Ishikawa (cell line): ENCODE measurements at regions not wholly inside any gene's neighbourhood (a gene's known extent, or its start where the extent isn't known, plus 50 kb on each side); places are given as distances from the start of the nearest gene placed in this dataset.

Experiments used
- CEBPB ChIP-seq: IDR thresholded peaks from 2 replicates; pipeline ENCODE4 v1.6.1; 2012
- CREB1 ChIP-seq: IDR thresholded peaks from 2 replicates; pipeline ENCODE4 v1.6.1; 2012; ENCODE audit warnings: low read depth
- EGR1 ChIP-seq: IDR thresholded peaks from 2 replicates; pipeline ENCODE4 v1.6.1; 2012
- EP300 ChIP-seq: IDR thresholded peaks from 2 replicates; pipeline ENCODE4 v1.6.1; 2012; ENCODE audit warnings: borderline replicate concordance
- FOXM1 ChIP-seq: IDR thresholded peaks from 2 replicates; pipeline ENCODE4 v1.6.1; 2012; ENCODE audit warnings: low read depth, borderline replicate concordance
- NFIC ChIP-seq: IDR thresholded peaks from 2 replicates; pipeline ENCODE4 v1.6.1; 2012
- RAD21 ChIP-seq: IDR thresholded peaks from 2 replicates; pipeline ENCODE4 v1.6.1; 2012; ENCODE audit warnings: low read depth
- TAF1 ChIP-seq: IDR thresholded peaks from 2 replicates; pipeline ENCODE4 v1.6.1; 2012; ENCODE audit warnings: low read depth, mild to moderate bottlenecking
- TCF12 ChIP-seq: IDR thresholded peaks from 2 replicates; pipeline ENCODE4 v1.6.1; 2012; ENCODE audit warnings: low read depth
- TEAD4 ChIP-seq: IDR thresholded peaks from 2 replicates; pipeline ENCODE4 v1.6.1; 2012
- YY1 ChIP-seq: IDR thresholded peaks from 2 replicates; pipeline ENCODE4 v1.6.1; 2012; ENCODE audit warnings: low read depth
- ZBTB7A ChIP-seq: IDR thresholded peaks from 2 replicates; pipeline ENCODE4 v1.6.1; 2012; ENCODE audit warnings: low read depth
- TF ChIP-seq, protein P1 (sequence below): IDR thresholded peaks from 2 replicates; pipeline ENCODE4 v1.6.1; 2012
- TF ChIP-seq, protein P2 (sequence below): IDR thresholded peaks from 2 replicates; pipeline ENCODE4 v1.6.1; 2012; ENCODE audit warnings: low read depth, mild to moderate bottlenecking
- TF ChIP-seq, protein P3 (sequence below): IDR thresholded peaks from 2 replicates; pipeline ENCODE4 v1.6.1; 2012

DNA sequence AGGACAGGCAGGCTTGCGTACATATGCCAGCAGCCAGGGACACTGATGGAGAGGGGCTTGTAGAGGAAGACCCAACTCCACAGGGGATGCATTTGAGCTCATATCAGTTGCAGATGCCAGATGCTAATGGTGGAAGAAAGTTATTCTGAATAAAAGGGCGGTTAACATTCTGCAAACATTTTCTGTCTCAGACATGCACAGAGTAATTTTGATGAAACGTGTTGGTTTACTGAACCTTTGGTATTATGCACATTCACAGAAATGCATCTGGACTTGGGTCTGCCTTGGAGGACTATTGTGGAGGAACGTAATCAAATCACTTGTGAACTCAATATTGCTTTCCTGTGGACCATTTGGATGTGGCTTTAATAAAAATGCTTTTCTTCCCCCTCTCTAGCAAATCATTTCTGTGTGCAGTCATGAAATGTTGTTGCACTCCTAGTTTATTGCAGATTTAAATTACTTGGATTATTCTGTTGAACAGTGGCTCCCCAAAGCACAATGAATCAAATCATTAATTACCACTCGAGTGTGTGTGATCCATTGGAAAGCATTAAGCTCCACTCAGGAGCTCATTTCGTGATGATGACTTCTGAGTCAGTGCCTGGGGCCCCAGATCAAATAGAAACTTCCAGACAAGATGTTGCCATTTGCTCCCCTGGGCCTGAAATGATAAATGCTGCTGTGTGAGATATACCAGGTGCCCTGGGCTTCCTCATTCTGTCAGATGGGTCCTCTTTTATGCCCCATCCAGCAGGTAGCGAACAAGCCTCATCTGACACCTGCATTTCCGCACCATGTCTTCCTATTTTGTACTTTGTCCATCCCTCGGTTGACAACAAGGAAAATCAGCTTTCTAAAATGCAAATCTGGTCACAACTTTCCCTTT is 697.0 kb upstream of the HS6ST1 start:
- TF ChIP-seq, protein P1, sequence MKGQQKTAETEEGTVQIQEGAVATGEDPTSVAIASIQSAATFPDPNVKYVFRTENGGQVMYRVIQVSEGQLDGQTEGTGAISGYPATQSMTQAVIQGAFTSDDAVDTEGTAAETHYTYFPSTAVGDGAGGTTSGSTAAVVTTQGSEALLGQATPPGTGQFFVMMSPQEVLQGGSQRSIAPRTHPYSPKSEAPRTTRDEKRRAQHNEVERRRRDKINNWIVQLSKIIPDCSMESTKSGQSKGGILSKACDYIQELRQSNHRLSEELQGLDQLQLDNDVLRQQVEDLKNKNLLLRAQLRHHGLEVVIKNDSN: no peak
- TF ChIP-seq EP300 (no peak), NFIC (no peak), FOXM1 (no peak), CREB1 (no peak), TCF12 (no peak), YY1 (no peak), EGR1 (no peak), ZBTB7A (no peak), CEBPB (no peak), TEAD4 (no peak), RAD21 (no peak), TAF1 (no peak)
- TF ChIP-seq, protein P2, sequence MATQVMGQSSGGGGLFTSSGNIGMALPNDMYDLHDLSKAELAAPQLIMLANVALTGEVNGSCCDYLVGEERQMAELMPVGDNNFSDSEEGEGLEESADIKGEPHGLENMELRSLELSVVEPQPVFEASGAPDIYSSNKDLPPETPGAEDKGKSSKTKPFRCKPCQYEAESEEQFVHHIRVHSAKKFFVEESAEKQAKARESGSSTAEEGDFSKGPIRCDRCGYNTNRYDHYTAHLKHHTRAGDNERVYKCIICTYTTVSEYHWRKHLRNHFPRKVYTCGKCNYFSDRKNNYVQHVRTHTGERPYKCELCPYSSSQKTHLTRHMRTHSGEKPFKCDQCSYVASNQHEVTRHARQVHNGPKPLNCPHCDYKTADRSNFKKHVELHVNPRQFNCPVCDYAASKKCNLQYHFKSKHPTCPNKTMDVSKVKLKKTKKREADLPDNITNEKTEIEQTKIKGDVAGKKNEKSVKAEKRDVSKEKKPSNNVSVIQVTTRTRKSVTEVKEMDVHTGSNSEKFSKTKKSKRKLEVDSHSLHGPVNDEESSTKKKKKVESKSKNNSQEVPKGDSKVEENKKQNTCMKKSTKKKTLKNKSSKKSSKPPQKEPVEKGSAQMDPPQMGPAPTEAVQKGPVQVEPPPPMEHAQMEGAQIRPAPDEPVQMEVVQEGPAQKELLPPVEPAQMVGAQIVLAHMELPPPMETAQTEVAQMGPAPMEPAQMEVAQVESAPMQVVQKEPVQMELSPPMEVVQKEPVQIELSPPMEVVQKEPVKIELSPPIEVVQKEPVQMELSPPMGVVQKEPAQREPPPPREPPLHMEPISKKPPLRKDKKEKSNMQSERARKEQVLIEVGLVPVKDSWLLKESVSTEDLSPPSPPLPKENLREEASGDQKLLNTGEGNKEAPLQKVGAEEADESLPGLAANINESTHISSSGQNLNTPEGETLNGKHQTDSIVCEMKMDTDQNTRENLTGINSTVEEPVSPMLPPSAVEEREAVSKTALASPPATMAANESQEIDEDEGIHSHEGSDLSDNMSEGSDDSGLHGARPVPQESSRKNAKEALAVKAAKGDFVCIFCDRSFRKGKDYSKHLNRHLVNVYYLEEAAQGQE: no peak
- TF ChIP-seq, protein P3, sequence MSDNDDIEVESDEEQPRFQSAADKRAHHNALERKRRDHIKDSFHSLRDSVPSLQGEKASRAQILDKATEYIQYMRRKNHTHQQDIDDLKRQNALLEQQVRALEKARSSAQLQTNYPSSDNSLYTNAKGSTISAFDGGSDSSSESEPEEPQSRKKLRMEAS: no peak

DNA sequence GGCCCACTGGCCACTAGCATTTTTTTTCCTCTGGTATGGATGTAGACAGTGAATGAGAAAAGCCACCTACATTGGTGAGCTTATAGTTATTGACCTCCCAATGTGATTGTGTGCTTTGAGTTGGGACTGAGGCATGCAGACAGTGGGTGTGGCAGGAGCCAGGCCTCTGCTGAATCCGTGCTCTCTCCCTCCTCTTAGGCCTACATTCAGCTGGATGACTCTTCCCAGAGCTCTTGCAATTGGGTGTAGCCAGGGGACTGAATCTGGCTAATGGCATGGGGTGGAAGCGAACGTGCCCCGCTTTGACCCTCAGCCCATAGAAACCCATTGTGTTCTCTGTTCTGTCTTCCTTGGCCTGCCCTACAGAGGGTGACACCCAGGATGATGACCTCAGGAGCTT is 698.3 kb upstream of the HS6ST1 start:
- no peak for TF ChIP-seq CEBPB
- TF ChIP-seq TEAD4: no peak
- no peak for TF ChIP-seq ZBTB7A
- no peak for TF ChIP-seq EGR1
- TF ChIP-seq EP300: no peak
- TF ChIP-seq, protein P3: no peak
- TF ChIP-seq FOXM1: no peak
- TF ChIP-seq NFIC: no peak
- TF ChIP-seq TAF1: no peak
- TF ChIP-seq, protein P2: no peak
- TF ChIP-seq CREB1: no peak
- no peak for TF ChIP-seq RAD21
- no peak for TF ChIP-seq YY1
- TF ChIP-seq TCF12: no peak

DNA sequence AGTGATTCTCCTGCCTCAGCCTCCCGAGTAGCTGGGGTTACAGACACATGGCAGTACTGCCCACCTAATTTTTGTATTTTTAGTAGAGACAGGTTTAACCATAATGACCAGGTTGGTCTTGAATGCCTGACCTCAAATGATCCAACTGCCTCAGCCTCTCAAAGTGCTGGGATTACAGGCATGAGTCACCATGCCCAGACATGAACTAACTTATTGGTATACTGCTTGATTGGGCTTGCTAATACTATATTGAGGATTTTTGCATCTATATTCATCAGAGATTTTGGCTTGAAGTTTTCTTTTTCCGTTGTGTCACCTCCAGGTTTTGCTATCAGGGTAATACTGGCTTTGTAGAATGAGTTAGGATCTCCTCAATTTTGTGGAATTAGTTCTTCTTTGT is 706.1 kb upstream of the HS6ST1 start:
- TF ChIP-seq YY1 (no peak), CEBPB (no peak), ZBTB7A (no peak), TAF1 (no peak), CREB1 (no peak), TEAD4 (no peak), TCF12 (no peak), EP300 (no peak), FOXM1 (no peak), RAD21 (no peak)
- TF ChIP-seq, protein P1: no peak
- TF ChIP-seq, protein P3: no peak
- TF ChIP-seq, protein P2: no peak

DNA sequence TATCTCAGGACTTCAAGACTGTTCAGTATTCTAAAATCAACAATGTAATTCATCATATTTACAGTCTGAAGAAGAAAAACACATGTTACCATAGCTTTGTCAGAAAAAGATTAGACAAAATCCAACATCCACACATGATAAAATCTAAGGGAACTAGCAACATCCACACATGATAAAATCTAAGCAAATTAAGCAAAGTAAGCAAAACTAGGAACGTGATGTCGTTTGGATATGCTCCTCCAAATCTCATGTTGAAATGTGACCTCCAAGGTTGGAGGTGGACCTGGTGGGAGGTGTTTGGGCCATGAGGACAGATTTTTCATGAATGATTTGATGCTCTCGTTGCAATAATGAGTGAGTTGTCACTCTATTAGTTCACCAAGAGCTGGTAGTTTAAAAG is 717.3 kb upstream of the HS6ST1 start:
- no peak for TF ChIP-seq EGR1
- TF ChIP-seq, protein P1: no peak
- TF ChIP-seq CREB1: no peak
- TF ChIP-seq TAF1: no peak
- no peak for TF ChIP-seq FOXM1
- TF ChIP-seq RAD21: no peak
- TF ChIP-seq CEBPB: no peak
- no peak for TF ChIP-seq NFIC
- TF ChIP-seq TCF12: no peak
- TF ChIP-seq, protein P2: no peak
